Activated CD4-positive, alpha-beta T cell treated with anti-CD3 and anti-CD28 coated beads for 36 hours (primary cell): ENCODE measurements at regions not wholly inside any gene's neighbourhood (a gene's known extent, or its start where the extent isn't known, plus 50 kb on each side); places are given as distances from the start of the nearest gene placed in this dataset.

Experiments
- ATAC-seq: fragments of 200-7000 bp; cut with Tn5 transposase; one replicate; pipeline ENCODE4 v1.10.0; 2021; ENCODE audit warnings: mild to moderate bottlenecking, moderate library complexity
- CTCF ChIA-PET: fragments of 350-600 bp; sonication (Branson Sonifier 250); formaldehyde crosslinking; loops from one replicate; lab custom pipeline; 2021; ENCODE audit warnings: antibody characterized with exemption; lab: Charles Lee
- POLR2A ChIA-PET: fragments of 350-600 bp; sonication (Branson Sonifier 250); formaldehyde crosslinking; loops from one replicate; lab custom pipeline; 2021; ENCODE audit warnings: antibody characterized with exemption, inconsistent platforms; lab: Charles Lee
- DNase-seq: peaks from one replicate; pipeline ENCODE4 v3.0.0-alpha.2; 2020
- H3K27ac Mint-ChIP-seq: one replicate; pipeline ENCODE4 v1.8.0; 2021; ENCODE audit warnings: mixed read lengths
- H3K27me3 Mint-ChIP-seq: one replicate; pipeline ENCODE4 v1.8.0; 2021; ENCODE audit warnings: mixed read lengths
- H3K36me3 Mint-ChIP-seq: one replicate; pipeline ENCODE4 v1.8.0; 2021; ENCODE audit warnings: low read depth, mixed read lengths
- H3K4me1 Mint-ChIP-seq: one replicate; pipeline ENCODE4 v1.8.0; 2021; ENCODE audit warnings: mixed read lengths
- H3K4me3 Mint-ChIP-seq: one replicate; pipeline ENCODE4 v1.8.0; 2021; ENCODE audit warnings: mild to moderate bottlenecking, moderate library complexity, mixed read lengths
- H3K9me3 Mint-ChIP-seq: one replicate; pipeline ENCODE4 v1.8.0; 2021; ENCODE audit warnings: low read depth, mixed read lengths
- intact Hi-C, 2 experiments: fragments of 100-400 bp; cut with DNase I in 1 of 2; cut with micrococcal nuclease in 1 of 2; formaldehyde crosslinking; loops; one replicate each; pipeline versions ENCODE4 v1.14.2 to v1.15.1; 2022 to 2024; cut with DNase I, micrococcal nuclease

- POLR2A ChIA-PET: no interaction called here
- no peaks in the 10 kb centered on the region for H3K9me3 Mint-ChIP-seq
- peaks cover 19% of the 10 kb centered on the region for H3K27me3 Mint-ChIP-seq
- CTCF ChIA-PET: interaction anchor here (0.6 to 1.6 kb wide), 15 partner anchors 9 to 532 kb away, joined by 3 to 8 read pairs (median 3); no protein-coding TSS in a partner anchor
- intact Hi-C loops: loop anchor here (1.0 to 5.0 kb wide), 7 partner anchors 127 to 667 kb away; no protein-coding TSS in a partner anchor
- no peak overlapping the region for H3K4me3 Mint-ChIP-seq
- DNase-seq (no peak), ATAC-seq (no peak)
- H3K36me3 Mint-ChIP-seq: no peaks in the 10 kb centered on the region
- no peak overlapping the region for H3K27ac Mint-ChIP-seq
- peaks cover 2% of the 10 kb centered on the region for H3K4me1 Mint-ChIP-seq
These were observed 266.7 kb upstream of the HMGA2 start for GRCh38 chr12:65557438-65558181.

GRCh38 chr12:65560286-65560685 is 264.0 kb upstream of the HMGA2 start:
- H3K27ac Mint-ChIP-seq: no peak overlapping the region
- DNase-seq (no peak), ATAC-seq (no peak)
- H3K27me3 Mint-ChIP-seq: peaks cover 29% of the 10 kb centered on the region
- intact Hi-C loops: no loop called here
- H3K36me3 Mint-ChIP-seq: no peaks in the 10 kb centered on the region
- POLR2A ChIA-PET: no interaction called here
- no peaks in the 10 kb centered on the region for H3K9me3 Mint-ChIP-seq
- CTCF ChIA-PET: interaction anchor here (0.7 to 2.5 kb wide), 3 partner anchors 14 to 43 kb away, joined by 3 to 8 read pairs (median 4); no protein-coding TSS in a partner anchor
- H3K4me3 Mint-ChIP-seq: no peak overlapping the region
- H3K4me1 Mint-ChIP-seq: peaks cover 2% of the 10 kb centered on the region

- no peak overlapping the region for H3K27ac Mint-ChIP-seq
- no peaks in the 10 kb centered on the region for H3K36me3 Mint-ChIP-seq
- ChIA-PET CTCF (interaction anchor here (0.6 kb wide), 1 partner anchor 169 kb away, joined by 3 read pairs; no protein-coding TSS in a partner anchor), POLR2A (no interaction called here)
- DNase-seq (no peak), ATAC-seq (no peak)
- H3K4me3 Mint-ChIP-seq: no peak overlapping the region
- H3K27me3 Mint-ChIP-seq: peaks cover 24% of the 10 kb centered on the region
- intact Hi-C loops: no loop called here
- no peaks in the 10 kb centered on the region for H3K9me3 Mint-ChIP-seq
- H3K4me1 Mint-ChIP-seq: no peaks in the 10 kb centered on the region
These were observed 262.4 kb upstream of the HMGA2 start for GRCh38 chr12:65561798-65562382.

- Mint-ChIP-seq H3K36me3 (no peaks in the 10 kb centered on the region), H3K27ac (no peak overlapping the region), H3K27me3 (peaks cover 30% of the 10 kb centered on the region), H3K4me3 (no peak overlapping the region), H3K4me1 (no peaks in the 10 kb centered on the region), H3K9me3 (peaks cover 2% of the 10 kb centered on the region)
- no peak for ATAC-seq
- POLR2A ChIA-PET: no interaction called here
- CTCF ChIA-PET: interaction anchor here (1.4 kb wide), 1 partner anchor 9 kb away, joined by 6 read pairs; no protein-coding TSS in a partner anchor
- no peak for DNase-seq
- intact Hi-C loops: no loop called here
These were observed 258.4 kb upstream of the HMGA2 start for GRCh38 chr12:65565601-65566560.

- Mint-ChIP-seq H3K27ac (no peak overlapping the region), H3K27me3 (peaks cover 30% of the 10 kb centered on the region), H3K36me3 (no peaks in the 10 kb centered on the region), H3K4me1 (no peaks in the 10 kb centered on the region), H3K9me3 (peaks cover 2% of the 10 kb centered on the region), H3K4me3 (no peak overlapping the region)
- ChIA-PET CTCF (interaction anchor here (1.4 kb wide), 1 partner anchor 10 kb away, joined by 6 read pairs; no protein-coding TSS in a partner anchor), POLR2A (no interaction called here)
- no peak for ATAC-seq
- intact Hi-C loops: no loop called here
- DNase-seq: no peak
These were observed 257.5 kb upstream of the HMGA2 start for GRCh38 chr12:65566751-65567150.

- peaks cover 26% of the 10 kb centered on the region for H3K27me3 Mint-ChIP-seq
- intact Hi-C loops: no loop called here
- H3K9me3 Mint-ChIP-seq: peaks cover 2% of the 10 kb centered on the region
- ATAC-seq (no peak), DNase-seq (no peak)
- no peaks in the 10 kb centered on the region for H3K4me1 Mint-ChIP-seq
- ChIA-PET CTCF (no interaction called here), POLR2A (no interaction called here)
- no peaks in the 10 kb centered on the region for H3K36me3 Mint-ChIP-seq
- no peak overlapping the region for H3K27ac Mint-ChIP-seq
- no peak overlapping the region for H3K4me3 Mint-ChIP-seq
These were observed 256.5 kb upstream of the HMGA2 start for GRCh38 chr12:65567820-65568219.

GRCh38 chr12:65568517-65568916 is 255.8 kb upstream of the HMGA2 start:
- Mint-ChIP-seq H3K9me3 (peaks cover 8% of the 10 kb centered on the region), H3K4me1 (no peaks in the 10 kb centered on the region), H3K36me3 (no peaks in the 10 kb centered on the region), H3K27ac (no peak overlapping the region), H3K27me3 (peaks cover 22% of the 10 kb centered on the region), H3K4me3 (no peak overlapping the region)
- ChIA-PET POLR2A (no interaction called here), CTCF (interaction anchor here (1.0 to 1.6 kb wide), 2 partner anchors 9 to 12 kb away, joined by 3 to 4 read pairs; no protein-coding TSS in a partner anchor)
- intact Hi-C loops: no loop called here
- DNase-seq (no peak), ATAC-seq (no peak)

- CTCF ChIA-PET: interaction anchor here (0.9 kb wide), 1 partner anchor 14 kb away, joined by 3 read pairs; no protein-coding TSS in a partner anchor
- no peaks in the 10 kb centered on the region for H3K4me1 Mint-ChIP-seq
These were observed 253.7 kb upstream of the HMGA2 start for GRCh38 chr12:65570451-65571130.

GRCh38 chr12:65574867-65575266 is 249.4 kb upstream of the HMGA2 start:
- no peak overlapping the region for H3K4me3 Mint-ChIP-seq
- intact Hi-C loops: no loop called here
- no peak for DNase-seq
- ChIA-PET CTCF (interaction anchor here (0.6 to 1.2 kb wide), 3 partner anchors 14 to 512 kb away, joined by 3 to 4 read pairs (median 3); no protein-coding TSS in a partner anchor), POLR2A (no interaction called here)
- H3K27ac Mint-ChIP-seq: no peak overlapping the region
- H3K36me3 Mint-ChIP-seq: no peaks in the 10 kb centered on the region
- peaks cover 8% of the 10 kb centered on the region for H3K27me3 Mint-ChIP-seq
- peaks cover 17% of the 10 kb centered on the region for H3K9me3 Mint-ChIP-seq
- ATAC-seq: no peak
- no peaks in the 10 kb centered on the region for H3K4me1 Mint-ChIP-seq

More at GRCh38 chr12:65570451-65571130, 253.7 kb upstream of the HMGA2 start:
- Mint-ChIP-seq H3K4me3 (no peak overlapping the region), H3K36me3 (no peaks in the 10 kb centered on the region), H3K9me3 (peaks cover 14% of the 10 kb centered on the region), H3K27me3 (peaks cover 16% of the 10 kb centered on the region), H3K27ac (no peak overlapping the region)
- intact Hi-C loops: no loop called here
- DNase-seq: no peak
- POLR2A ChIA-PET: no interaction called here
- ATAC-seq: no peak

- H3K27ac Mint-ChIP-seq: no peak overlapping the region
- DNase-seq (no peak), ATAC-seq (no peak)
- H3K4me1 Mint-ChIP-seq: no peaks in the 10 kb centered on the region
- ChIA-PET CTCF (no interaction called here), POLR2A (no interaction called here)
- intact Hi-C loops: no loop called here
- H3K27me3 Mint-ChIP-seq: peaks cover 4% of the 10 kb centered on the region
- H3K4me3 Mint-ChIP-seq: no peak overlapping the region
- H3K36me3 Mint-ChIP-seq: no peaks in the 10 kb centered on the region
- H3K9me3 Mint-ChIP-seq: no peaks in the 10 kb centered on the region
These were observed 240.3 kb upstream of the HMGA2 start for GRCh38 chr12:65584016-65584415.
